Colonic mucosa (tissue), 4 donors: ENCODE measurements at regions not wholly inside any gene's neighbourhood (a gene's known extent, or its start where the extent isn't known, plus 50 kb on each side); places are given as distances from the start of the nearest gene placed in this dataset.

Source experiments
- DNase-seq: peaks from one replicate; pipeline ENCODE4 v3.0.0-alpha.2; 2020
- H3K27ac ChIP-seq: fragments of 200-600 bp; one replicate; pipeline ENCODE4 v1.8.0; 2021
- H3K27me3 ChIP-seq: fragments of 200-600 bp; one replicate; pipeline ENCODE4 v1.8.0; 2021
- H3K36me3 ChIP-seq: fragments of 200-600 bp; one replicate; pipeline ENCODE4 v1.8.0; 2021
- H3K4me1 ChIP-seq: fragments of 200-600 bp; one replicate; pipeline ENCODE4 v1.8.0; 2021; ENCODE audit warnings: mild to moderate bottlenecking
- H3K4me3 ChIP-seq: fragments of 200-600 bp; one replicate; pipeline ENCODE4 v1.8.0; 2021
- H3K9ac ChIP-seq, 2 donors: one replicate each; pipeline ENCODE4 v1.7.0; 2013; ENCODE audit warnings: control low read depth in 2 of 2, low read depth in 2 of 2, low read length in 2 of 2
- H3K9me3 ChIP-seq: fragments of 200-600 bp; one replicate; pipeline ENCODE4 v1.8.0; 2021
- CTCF ChIP-seq: fragments of 200-600 bp; IDR thresholded peaks from one replicate; pipeline ENCODE4 v1.8.0; 2022; ENCODE audit warnings: antibody characterized with exemption, mild to moderate bottlenecking
- intact Hi-C: fragments of 100-400 bp; cut with DNase I; formaldehyde crosslinking; loops from one replicate; pipeline ENCODE4 v1.14.1; 2022
- donor health status: healthy.
- donor health status: DM: no; HTN: no; CAD: no.
- donor health status: DM: no; HTN: no; CAD: no.

DNA sequence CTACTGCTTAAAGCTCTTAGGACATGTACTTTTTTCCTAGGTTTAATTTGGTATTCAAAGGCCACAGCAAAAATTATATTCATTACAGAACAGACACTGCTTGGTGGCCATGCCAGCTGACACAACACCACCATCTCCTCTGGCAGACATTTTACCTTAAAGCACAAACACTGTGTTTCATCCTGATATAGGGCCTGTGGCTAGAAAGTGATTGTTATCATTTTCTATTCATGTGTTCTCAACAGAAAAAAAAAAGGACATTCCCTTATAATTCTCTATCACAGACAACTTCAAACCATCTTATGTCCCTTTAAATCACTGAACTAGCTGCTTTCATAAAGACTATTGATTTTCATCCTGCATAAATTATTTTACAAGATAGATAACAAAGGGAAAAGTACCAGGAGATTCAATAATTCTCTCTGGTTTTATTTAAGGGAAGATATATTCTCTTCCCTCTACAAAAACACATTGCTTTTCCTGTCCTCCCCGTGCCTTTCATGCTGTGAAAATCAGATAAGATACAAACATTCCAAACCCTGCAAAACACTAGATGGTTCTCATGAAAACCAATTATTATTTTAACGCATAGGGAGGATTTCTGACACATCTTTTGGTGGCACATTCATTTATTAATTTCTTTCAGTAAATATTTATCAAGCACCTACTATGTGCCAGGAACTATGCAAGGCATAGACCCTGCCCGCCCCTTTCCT is 139.3 kb upstream of the TMCC3 start:
- Histone ChIP-seq H3K27ac (no peak overlapping the region), H3K4me1 (no peaks in the 10 kb centered on the region), H3K36me3 (no peaks in the 10 kb centered on the region), H3K9ac (no peak overlapping the region), H3K27me3 (no peaks in the 10 kb centered on the region), H3K4me3 (no peak overlapping the region), H3K9me3 (no peaks in the 10 kb centered on the region)
- TF ChIP-seq CTCF: no peak
- intact Hi-C loops: no loop called here
- no peak for DNase-seq

DNA sequence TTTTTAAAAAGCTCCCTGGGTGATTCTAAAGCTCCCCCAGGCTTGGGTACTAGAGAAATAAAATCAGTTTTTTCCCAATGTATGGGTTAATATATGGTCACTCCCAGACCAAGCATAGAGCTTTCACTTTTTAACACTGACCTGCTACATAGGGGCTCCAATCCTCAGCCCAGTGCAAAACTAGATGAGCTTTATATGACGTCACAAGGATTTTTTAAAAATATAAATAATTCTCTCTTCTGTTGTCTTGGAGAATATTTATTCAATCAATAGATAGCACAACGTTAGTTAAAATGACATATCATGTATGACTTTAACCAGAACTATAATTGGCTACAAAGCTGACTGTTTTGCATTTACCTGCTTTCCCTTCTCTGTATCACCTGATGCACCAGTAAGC is 137.9 kb upstream of the TMCC3 start:
- no peaks in the 10 kb centered on the region for H3K4me1 ChIP-seq
- no peak overlapping the region for H3K27ac ChIP-seq
- H3K27me3 ChIP-seq: no peaks in the 10 kb centered on the region
- no peak for TF ChIP-seq CTCF
- H3K4me3 ChIP-seq: no peak overlapping the region
- H3K36me3 ChIP-seq: no peaks in the 10 kb centered on the region
- H3K9me3 ChIP-seq: no peaks in the 10 kb centered on the region
- no peak for DNase-seq
- intact Hi-C loops: no loop called here
- H3K9ac ChIP-seq: no peak overlapping the region

- Histone ChIP-seq H3K4me1 (no peaks in the 10 kb centered on the region), H3K27me3 (no peaks in the 10 kb centered on the region), H3K9me3 (no peaks in the 10 kb centered on the region), H3K4me3 (no peak overlapping the region), H3K9ac (no peak overlapping the region), H3K27ac (no peak overlapping the region), H3K36me3 (no peaks in the 10 kb centered on the region)
- intact Hi-C loops: no loop called here
- TF ChIP-seq CTCF: no peak
- no peak for DNase-seq
These were observed 136.5 kb upstream of the TMCC3 start for GRCh38 chr12:94786906-94787305.

- intact Hi-C loops: no loop called here
- Histone ChIP-seq H3K36me3 (no peaks in the 10 kb centered on the region), H3K4me3 (no peak overlapping the region), H3K4me1 (no peaks in the 10 kb centered on the region), H3K27ac (no peak overlapping the region), H3K27me3 (no peaks in the 10 kb centered on the region), H3K9me3 (no peaks in the 10 kb centered on the region), H3K9ac (no peak overlapping the region)
- no peak for DNase-seq
- no peak for TF ChIP-seq CTCF
These were observed 133.5 kb upstream of the TMCC3 start for GRCh38 chr12:94783862-94784261.

DNA sequence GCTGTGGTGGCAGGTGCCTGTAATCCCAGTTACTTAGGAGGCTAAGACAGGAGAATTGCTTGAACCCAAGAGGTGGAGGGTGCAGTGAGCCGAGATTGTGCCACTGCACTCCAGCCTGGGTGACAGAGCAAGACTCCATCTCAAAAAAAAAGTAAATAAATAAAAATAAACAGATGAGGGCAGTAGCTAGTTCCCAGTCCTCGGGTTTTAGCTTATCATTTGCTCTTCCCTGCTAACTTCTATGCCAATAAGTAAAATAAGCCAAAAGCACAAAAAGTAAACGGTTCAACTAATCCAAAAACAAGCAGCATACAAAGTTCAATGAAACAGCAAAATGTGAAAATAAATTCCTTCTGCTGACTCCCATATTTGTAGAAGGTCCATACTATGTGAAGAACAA is 133.0 kb upstream of the TMCC3 start:
- H3K27ac ChIP-seq: no peak overlapping the region
- no peak overlapping the region for H3K4me3 ChIP-seq
- H3K27me3 ChIP-seq: no peaks in the 10 kb centered on the region
- no peak overlapping the region for H3K9ac ChIP-seq
- no peaks in the 10 kb centered on the region for H3K36me3 ChIP-seq
- H3K9me3 ChIP-seq: no peaks in the 10 kb centered on the region
- DNase-seq: no peak
- intact Hi-C loops: no loop called here
- no peaks in the 10 kb centered on the region for H3K4me1 ChIP-seq
- no peak for TF ChIP-seq CTCF
